Glutamatergic neuron (in vitro differentiated cells): ENCODE measurements at regions not wholly inside any gene's neighbourhood (a gene's known extent, or its start where the extent isn't known, plus 50 kb on each side); places are given as distances from the start of the nearest gene placed in this dataset.

ENCODE experiments used
- DNase-seq: peaks from one replicate; pipeline ENCODE4 v3.0.0; 2022
- H3K27ac Mint-ChIP-seq: one replicate; pipeline ENCODE4 v1.8.0; 2020; ENCODE audit warnings: mild to moderate bottlenecking, mixed read lengths, inconsistent platforms; ENCODE audit not compliant: unreplicated experiment
- H3K27me3 Mint-ChIP-seq: one replicate; pipeline ENCODE4 v1.8.0; 2020; ENCODE audit warnings: mild to moderate bottlenecking, moderate library complexity, mixed read lengths, inconsistent platforms; ENCODE audit not compliant: unreplicated experiment
- H3K36me3 Mint-ChIP-seq: one replicate; pipeline ENCODE4 v1.8.0; 2020; ENCODE audit warnings: mild to moderate bottlenecking, mixed read lengths, inconsistent platforms; ENCODE audit not compliant: unreplicated experiment
- H3K4me1 Mint-ChIP-seq: one replicate; pipeline ENCODE4 v1.8.0; 2020; ENCODE audit warnings: mild to moderate bottlenecking, low read depth, mixed read lengths, inconsistent platforms; ENCODE audit not compliant: unreplicated experiment
- H3K4me3 Mint-ChIP-seq: one replicate; pipeline ENCODE4 v1.8.0; 2020; ENCODE audit warnings: mild to moderate bottlenecking, mixed read lengths, inconsistent platforms; ENCODE audit not compliant: unreplicated experiment
- H3K9me3 Mint-ChIP-seq: one replicate; pipeline ENCODE4 v1.8.0; 2020; ENCODE audit warnings: mild to moderate bottlenecking, moderate library complexity, mixed read lengths, inconsistent platforms; ENCODE audit not compliant: unreplicated experiment
- CTCF ChIP-seq: fragments of 200-600 bp; sonication (generic); IDR thresholded peaks from one replicate; pipeline ENCODE4 v1.5.0; 2021; ENCODE audit not compliant: partially characterized antibody, unreplicated experiment

- no peak for TF ChIP-seq CTCF
- no peak overlapping the region for H3K4me3 Mint-ChIP-seq
- no peaks in the 10 kb centered on the region for H3K4me1 Mint-ChIP-seq
- H3K27ac Mint-ChIP-seq = no peak overlapping the region
- H3K36me3 Mint-ChIP-seq = no peaks in the 10 kb centered on the region
- peaks cover 3% of the 10 kb centered on the region for H3K27me3 Mint-ChIP-seq
- no peak for DNase-seq
- no peaks in the 10 kb centered on the region for H3K9me3 Mint-ChIP-seq
Measured at GRCh38 chr7:116150588-116150987, 59.8 kb upstream of the TES start.

- no peaks in the 10 kb centered on the region for H3K9me3 Mint-ChIP-seq
- TF ChIP-seq CTCF = no peak
- DNase-seq = no peak
- no peaks in the 10 kb centered on the region for H3K36me3 Mint-ChIP-seq
- H3K4me3 Mint-ChIP-seq = no peak overlapping the region
- H3K27ac Mint-ChIP-seq = no peak overlapping the region
- H3K4me1 Mint-ChIP-seq = no peaks in the 10 kb centered on the region
- H3K27me3 Mint-ChIP-seq = peaks cover 6% of the 10 kb centered on the region
Measured at GRCh38 chr7:116152276-116152675, 58.1 kb upstream of the TES start.

GRCh38 chr7:116153050-116153449 is 57.3 kb upstream of the TES start:
- no peak for DNase-seq
- peaks cover 6% of the 10 kb centered on the region for H3K27me3 Mint-ChIP-seq
- H3K4me1 Mint-ChIP-seq = no peaks in the 10 kb centered on the region
- TF ChIP-seq CTCF = no peak
- no peaks in the 10 kb centered on the region for H3K9me3 Mint-ChIP-seq
- no peak overlapping the region for H3K4me3 Mint-ChIP-seq
- H3K27ac Mint-ChIP-seq = no peak overlapping the region
- no peaks in the 10 kb centered on the region for H3K36me3 Mint-ChIP-seq

GRCh38 chr7:116159711-116160110 is 50.6 kb upstream of the TES start:
- Mint-ChIP-seq H3K36me3 (no peaks in the 10 kb centered on the region), H3K9me3 (no peaks in the 10 kb centered on the region), H3K27ac (no peak overlapping the region), H3K27me3 (peaks cover 3% of the 10 kb centered on the region), H3K4me1 (no peaks in the 10 kb centered on the region), H3K4me3 (no peak overlapping the region)
- TF ChIP-seq CTCF = no peak
- no peak for DNase-seq
